Activated CD8-positive, alpha-beta memory T cell treated with anti-CD3 and anti-CD28 coated beads for 24 hours (primary cell): ENCODE measurements at regions not wholly inside any gene's neighbourhood (a gene's known extent, or its start where the extent isn't known, plus 50 kb on each side); places are given as distances from the start of the nearest gene placed in this dataset.
"Not testable (repeated sequence)": the region's sequence is repeated elsewhere in the genome, so short reads cannot be mapped to it uniquely, and the experiment has no call there.

Source experiments
- DNase-seq: peaks from one replicate; pipeline ENCODE4 v3.0.0-alpha.2; 2020

DNA sequence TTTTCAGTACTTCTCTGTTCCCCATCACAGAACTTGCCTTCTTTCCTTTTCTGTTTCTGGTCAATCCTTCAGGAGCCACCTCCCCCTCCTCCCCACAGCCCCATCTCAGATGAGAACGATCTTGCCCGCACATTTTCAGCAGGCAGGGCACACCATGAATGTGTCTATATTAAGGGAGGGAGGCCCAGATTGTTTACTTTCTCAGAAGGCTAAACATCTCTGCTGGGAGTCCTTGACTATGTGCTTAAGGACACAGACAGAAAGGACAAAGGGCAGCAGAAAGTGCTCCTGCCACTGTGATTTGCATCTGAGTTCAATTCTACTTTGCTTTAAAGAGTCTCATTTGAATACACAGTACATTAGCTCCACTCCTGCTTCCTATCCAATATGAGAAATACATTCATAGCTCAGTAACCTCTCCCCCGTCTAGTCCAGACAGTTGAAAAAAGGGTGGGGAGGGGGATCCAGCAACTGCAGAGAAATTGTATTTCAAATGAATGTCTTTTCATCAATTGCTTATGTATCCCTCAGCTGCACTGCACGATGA is 175.0 kb upstream of the PARD3B start:
- DNase-seq = no peak

DNA sequence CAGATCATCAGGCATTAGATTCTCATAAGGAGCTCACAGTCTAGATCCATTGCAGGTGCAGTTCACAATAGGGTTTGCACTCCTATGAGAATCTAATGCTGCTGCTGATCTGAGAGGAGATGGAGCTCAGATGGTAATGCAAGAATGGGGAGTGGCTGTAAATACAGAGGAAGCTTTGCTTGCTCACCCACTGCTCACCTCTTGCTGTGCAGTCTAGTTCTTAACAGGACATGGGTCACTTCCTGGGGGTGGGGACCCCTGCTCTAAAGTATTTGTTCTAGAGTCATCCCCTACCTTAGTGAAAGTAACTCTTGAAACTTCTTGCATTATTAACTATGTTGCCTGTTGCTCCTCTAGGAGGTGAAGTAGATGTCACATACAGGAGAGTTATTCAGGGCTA is 171.3 kb upstream of the PARD3B start:
- no peak for DNase-seq

DNA sequence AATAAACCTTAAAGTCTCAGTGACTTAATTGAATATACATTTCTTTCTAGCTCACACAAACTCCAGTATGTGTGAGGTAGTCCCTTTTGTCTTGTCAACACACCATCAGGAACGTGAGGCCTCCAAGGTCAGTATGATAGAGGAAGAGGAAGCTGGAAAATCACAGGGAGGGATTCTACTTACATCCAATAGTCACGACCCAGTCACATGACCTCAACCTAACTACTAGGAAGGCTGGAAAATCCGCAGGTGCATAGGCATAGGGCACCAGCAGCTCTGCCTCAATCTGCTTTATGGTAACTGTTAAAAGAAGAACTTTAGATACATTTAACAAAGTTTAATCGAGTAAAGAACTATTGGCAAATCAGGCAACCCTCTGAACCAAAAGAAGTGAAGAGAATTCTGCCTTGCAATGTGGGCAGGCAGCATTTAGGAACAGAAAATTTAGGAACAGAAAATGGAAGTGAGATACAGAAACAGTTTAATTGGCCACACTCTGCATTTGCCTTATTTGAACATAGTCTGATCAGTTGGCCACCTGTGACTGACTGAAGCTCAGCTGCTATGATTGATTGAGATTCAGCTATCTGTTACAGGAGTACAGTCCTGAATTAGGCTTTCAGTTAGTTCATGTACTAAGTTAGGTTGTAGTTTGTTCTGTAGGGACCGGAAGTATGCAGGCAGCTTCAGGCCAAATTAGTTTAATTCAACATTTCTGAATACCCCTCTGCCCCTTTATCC is 165.0 kb upstream of the PARD3B start:
- DNase-seq = no peak

DNA sequence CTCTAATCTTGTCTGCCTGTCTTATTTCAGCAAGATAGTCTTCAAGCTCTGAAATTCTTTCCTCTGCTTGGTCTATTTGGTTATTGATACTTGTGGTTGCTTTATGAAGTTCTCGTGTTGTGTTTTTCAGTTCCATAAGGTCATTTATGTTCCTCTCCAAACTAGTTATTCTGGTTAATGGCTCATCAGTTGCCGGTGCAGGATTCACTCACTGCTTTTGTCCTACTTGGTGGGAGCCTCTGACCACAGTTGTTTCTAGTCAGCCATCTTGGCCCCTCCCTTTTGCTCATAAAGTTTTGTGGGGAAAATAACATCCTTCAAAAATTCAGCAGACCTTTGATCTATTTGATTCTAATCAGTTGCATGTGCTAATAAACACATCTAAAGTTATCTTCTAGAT is 158.6 kb upstream of the PARD3B start:
- DNase-seq = no peak

DNA sequence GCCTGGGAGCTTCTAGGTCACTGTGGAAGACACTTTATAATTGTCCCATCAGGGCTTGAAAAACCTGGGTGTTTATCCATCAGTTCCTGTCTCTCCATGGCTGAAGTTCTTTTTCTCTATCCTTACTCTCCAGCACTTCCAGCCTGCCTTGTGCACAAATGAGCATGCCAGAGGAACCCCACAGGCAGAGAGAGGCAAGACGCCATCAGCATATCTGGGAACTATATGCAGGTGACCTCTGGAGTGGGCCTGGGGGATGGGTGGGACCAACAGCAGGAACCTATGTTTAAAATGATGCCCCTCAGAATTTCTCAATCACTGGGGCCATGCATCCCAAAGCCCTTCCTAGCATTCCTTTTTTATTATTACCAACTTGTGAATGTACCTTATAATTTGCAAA is 156.2 kb upstream of the PARD3B start:
- no peak for DNase-seq

DNA sequence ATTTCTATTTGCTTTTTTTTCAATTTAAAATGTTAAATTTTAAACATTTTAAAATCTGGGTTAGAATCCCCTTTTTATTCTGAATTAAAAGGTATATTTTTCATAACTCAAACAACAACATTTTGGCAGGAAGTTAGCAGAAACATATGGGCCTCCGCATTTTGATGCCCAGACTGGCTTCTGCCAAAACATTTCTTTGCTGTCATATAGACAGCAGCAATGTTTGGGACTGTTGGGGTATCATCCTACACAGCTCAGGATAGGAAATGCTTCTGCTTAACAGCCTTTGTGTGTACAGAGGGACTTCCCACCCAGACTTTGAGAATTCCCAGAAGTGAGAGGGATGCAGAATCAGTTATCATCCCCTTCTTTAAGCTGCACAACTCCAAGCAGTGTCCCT is 155.4 kb upstream of the PARD3B start:
- DNase-seq = no peak

DNA sequence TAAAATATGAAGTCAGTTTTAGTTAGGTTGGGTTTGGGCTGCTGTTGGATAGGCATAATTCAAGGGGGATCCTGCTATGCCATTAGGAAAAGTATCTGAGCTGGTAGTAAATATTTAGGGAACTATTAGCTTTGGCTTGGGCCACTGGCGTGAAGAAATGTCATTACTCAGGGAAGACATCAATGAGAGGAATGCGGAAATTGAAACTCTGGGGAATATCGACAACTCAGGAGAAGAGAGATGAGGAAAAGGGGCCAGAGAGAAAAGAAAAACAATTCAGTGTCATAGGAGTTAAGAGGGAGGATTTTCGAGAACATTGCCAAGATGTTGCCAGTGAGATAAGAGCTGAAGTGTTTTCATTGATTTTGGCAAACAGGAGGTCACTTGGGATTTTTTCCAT is 149.7 kb upstream of the PARD3B start:
- no peak for DNase-seq

DNA sequence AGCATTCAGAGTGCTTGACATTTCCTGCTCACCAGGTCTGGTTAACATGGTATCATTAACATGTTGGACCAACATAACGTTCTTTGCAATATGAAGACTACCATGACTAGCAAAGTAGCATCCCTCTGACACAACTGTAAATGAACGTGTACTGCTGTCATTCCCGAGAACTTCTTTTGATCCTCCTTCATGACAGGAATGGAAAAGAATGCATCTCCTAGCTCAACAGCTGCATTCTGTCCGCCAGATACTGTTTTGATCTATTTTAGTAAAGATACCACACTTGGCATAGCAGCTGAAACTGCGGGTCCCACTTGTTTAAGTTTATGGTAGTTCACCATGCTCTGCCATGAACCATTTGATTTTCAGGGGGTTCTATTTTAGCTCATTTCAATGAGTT is 144.2 kb upstream of the PARD3B start:
- DNase-seq = no peak

DNA sequence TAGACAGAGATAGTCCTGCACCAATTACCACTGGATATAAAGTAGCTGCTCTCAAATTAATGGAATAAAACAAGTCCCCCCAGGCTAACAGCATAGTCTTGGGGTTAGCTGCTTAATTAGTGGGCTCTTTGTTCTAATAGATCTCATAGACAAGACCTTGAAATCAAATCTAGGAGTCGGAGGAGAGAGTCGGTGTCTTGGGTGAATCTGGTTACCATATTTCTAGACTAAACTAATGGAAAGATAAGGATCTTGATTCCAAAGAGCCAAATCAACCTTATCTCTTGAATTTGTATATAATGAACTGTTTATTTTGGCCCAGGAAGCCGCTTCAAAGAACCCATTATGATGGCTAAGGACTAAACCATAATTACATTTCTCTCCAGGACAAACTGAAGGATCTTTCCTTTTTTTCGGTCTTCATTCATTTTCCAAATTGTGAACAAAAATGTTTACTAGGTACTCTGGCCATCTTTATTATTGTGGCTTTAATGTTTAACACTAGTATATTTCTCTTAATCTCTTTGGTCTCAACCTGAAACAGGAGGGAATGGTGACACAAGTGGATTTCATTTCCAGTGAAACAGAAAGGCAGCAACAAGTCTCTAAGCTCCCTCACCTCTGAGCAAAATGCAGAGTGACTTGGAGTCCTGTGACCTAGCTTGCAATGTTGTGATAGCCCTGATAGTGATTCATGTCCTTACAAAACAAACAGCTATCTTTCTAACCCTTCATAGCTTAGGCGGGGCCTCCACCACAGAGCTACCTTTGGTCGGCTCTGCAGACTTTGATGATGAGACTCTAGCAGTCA is 137.9 kb upstream of the PARD3B start:
- DNase-seq = no peak

DNA sequence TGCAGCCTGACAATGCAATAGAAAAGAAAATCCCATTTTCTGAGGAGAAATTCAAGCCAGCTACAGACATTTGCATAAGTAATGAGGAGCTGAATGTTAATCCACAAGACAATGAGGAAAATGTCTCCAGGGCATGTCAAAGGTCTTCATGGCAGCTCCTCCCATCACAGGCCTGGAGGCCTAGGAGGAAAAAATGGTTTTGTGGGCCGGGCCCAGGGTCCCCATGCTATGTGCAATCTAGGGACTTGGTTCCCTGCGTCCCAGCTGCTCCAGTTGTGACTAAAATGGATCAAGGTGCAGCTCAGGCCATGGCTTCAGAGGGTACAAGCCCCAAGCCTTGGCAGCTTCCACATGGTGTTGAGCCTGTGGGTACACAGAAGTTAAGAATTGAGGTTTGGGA is 132.5 kb upstream of the PARD3B start:
- DNase-seq = not testable (repeated sequence)

DNA sequence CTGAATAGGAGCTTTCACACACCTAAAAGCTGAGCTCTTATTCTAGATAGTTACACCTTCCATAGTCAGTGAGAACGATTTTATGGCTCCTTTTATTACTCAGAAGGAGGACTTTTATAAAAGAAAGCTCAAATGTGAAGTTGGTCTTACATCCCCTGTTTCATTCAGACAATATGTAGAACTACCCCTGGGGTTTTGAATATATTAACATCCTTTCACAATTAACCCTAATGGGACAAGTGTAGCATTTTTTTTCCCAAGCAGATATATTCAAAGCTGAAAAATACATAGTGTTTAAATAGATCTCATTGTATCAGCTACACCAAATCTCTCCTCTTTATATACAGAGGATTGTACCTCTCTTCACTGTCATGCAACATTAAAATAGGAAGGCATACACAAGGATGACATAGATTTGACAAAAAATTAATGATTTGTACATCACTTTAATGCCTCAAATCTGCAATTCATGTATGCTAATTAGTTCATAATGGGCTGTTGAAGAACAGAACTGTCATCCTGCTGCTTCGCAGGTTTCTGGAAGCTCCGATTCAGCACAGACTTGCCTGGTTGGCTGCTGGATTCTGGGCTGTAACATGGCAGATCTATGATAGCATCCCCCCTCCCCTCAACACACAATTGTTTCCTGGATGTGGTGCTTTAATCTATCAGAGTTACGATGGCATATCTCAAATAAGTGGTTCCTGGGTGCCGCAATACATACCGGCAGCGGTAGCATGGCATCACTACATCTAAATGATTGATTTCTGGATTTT is 129.7 kb upstream of the PARD3B start:
- DNase-seq = no peak

DNA sequence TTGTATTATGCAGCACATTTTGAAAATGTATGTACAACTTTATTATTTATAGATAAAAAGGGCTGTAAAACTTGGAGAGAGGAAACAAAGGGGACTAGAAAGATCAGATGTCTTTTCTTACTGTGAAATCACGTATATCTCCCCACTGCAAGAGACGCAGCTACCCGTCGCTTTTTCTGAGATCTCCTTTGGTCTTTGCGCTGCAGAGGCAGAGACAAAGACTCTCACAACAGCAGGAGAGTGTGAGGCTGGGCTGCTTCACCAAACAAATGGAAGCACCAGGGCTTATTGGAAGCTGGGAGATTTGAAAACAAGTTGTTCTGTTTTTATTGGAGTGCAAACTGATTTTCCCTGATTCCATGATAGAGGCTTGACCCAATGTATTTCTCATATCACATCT is 129.0 kb upstream of the PARD3B start:
- DNase-seq = no peak

DNA sequence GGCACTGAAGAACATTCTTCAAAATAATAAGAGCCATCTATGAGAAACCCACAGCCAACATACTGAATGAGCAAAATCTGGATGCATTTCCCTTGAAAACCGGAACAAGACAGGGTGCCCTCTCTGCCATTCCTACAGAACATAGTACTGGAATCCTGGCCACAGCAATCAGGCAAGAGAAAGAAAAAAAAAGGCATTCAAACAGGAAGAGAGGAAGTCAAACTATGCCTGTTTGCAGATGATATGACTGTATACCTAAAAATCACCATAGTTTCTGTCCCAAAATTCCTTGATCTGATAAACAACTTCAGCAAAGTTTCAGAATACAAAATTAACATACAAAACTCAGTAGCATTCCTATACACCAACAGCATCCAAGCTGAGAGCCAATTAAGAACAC is 119.5 kb upstream of the PARD3B start:
- no peak for DNase-seq

DNA sequence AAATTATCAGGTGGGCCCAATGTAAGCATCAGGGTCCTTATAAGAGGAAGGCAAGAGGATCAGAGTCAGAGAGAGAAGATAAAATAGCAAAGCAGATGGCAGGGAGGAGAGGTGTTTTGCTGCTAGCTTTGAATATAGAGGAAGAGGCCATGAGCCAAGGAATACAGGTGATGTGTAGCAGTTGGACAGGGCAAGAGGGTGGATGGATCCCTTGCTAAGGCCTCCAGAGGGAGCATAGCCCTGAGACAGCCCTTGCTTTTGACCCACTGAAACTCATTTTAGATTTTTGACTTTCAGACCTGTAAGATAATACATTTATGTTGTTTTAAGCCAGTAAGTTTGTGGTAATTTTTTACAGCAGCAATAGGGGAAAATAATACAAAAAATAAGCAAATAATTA is 116.6 kb upstream of the PARD3B start:
- DNase-seq = no peak

DNA sequence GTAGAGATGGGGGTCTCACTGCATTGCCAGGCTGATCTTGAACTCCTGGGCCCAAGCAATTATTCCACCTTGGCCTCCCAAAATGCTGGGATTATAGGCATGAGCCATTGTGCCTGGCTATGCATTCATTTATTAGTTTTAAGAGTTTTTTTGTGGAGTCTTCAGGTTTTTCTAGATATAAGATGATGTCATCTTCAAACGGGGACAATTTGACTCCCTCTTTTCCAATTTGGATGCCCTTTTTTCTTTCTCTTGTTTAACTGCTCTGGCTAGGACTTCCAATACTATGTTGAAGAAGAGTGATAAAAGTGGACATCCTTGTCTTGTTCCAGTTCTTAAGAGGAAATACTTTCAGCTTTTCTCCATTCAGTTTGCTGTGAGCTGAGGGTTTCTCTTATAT is 113.7 kb upstream of the PARD3B start:
- DNase-seq = no peak

DNA sequence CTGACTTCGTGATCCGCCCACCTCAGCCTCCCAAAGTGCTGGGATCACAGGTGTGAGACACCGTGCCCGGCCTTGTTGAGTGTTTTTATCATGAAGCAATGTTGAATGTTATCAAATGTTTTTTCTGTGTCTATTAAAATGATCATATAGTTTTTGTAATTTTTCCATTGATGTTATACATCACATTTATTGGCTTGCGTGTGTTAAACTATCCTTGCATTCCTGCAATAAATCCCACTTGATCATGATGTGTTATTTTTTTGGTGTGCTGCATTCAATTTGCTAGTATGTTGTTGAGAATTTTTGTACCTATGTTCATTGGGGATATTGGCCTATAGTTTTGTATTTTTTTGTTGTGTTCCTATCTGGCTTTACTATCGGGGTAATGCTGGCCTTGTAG is 113.1 kb upstream of the PARD3B start:
- no peak for DNase-seq

DNA sequence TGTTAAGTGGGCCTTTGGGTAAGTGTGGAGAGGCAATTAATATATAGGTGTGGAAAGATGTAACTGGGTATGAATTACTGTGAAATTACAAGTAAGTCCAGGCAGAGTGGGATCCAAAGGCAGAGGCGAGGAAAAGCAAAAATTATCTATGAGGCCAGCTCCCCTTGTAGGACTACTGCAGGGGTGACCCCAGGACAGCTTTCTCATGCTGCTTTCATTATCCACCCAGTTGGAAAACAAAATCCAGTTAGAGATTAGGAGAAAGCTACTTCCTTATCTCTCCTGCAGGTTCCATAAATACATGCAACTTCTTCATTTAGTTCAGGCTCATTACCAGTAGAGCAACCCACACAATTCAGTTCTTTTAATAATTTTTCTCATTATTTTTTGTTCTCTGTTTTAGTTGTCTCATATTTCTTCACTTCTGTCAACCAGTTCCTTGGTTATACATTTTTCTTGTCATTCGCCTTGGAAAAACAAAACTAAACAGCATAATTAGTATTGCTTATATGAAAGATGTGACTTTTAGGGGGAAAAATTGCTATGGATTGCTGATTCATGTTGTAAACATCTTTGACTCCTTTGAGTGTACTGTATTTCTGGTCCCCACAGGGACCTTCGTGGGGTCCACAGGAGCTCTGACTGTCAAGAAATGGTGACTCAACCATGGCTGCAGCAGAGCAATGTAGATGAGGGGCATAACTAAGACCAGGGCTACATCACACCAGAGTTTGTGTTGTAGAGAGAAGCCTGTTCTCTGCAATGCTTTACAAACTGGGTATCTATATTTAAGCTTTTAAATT is 110.4 kb upstream of the PARD3B start:
- DNase-seq = no peak

DNA sequence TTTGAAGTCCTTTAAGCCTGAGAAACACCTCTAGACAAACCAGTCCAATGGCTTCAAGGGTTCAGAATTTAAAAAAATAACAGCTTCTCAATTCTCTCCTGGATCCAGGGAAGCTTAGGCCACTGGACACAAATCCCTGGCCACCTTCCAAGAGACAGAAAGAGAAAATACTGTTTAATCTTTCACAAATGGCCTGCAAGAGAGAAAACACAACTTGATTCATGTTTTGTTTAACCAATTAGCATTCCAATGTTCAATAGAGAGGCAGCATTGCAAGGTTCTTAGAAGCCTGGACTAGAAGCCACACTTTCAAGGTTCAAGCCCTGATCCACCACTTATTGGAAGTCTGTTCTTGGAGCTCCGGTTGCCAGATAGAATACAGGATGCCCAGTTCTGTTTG is 109.0 kb upstream of the PARD3B start:
- no peak for DNase-seq

DNA sequence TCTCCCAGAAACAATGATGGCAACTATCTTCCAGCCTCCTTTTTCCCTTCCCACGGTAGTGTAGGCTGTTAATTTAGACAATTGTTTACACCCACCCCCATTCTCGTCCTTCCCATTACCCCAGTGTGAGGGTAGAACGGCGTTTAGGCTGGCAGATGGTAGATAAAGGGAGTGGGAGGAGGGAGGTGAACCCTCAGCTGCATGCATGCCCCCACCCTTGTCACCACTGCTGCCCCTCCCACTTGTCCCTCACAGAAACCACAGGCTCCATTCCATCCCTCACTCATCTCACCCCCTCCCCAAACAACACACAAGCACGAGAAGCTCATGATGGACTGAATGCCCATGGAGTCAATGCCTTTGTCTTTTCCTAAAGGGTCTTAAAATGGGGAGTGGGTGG is 107.9 kb upstream of the PARD3B start:
- DNase-seq = no peak

DNA sequence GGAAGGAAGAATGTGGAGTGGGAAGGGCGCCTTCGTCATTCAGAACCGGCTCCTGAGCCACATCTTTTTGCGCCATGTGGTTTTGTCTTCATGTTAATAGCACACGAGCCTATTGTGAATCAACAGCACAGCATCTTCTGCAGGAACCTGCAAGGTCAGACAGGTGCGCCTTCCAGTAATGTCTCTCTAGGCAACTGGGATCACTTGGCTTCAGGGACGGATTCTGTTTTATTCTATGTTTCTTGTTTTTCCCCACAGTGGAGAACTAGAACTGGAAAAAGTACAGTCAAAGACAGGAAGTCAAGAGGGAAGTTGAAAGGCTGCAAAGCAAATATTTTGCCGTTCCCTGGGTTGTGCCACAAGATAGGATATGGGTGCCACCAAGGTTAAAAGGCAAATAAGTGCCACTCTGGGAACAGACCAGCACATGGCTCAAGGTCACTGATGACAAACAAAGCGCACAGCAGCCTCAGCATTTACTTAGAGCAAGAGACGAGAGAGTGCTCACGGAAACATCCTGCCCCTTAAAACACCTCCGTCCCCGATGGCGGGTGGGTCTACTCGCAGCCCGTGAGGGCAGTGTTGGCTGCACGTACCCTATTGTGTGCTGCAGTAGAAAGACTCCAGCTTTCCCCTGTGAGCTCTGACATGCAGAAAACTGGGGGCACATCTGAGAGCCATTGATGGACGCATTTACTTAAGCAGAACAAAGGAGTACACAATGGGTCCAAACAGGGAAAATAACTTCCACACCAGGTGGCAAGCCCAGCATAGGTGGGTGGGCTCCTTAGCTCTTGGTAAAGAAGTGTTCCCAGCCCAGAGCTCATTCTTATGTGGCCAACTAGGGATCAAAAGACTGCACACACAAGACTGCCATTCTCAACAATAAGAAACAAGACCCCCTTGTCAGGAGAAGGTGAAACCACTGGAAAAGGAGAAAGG is 107.2 kb upstream of the PARD3B start:
- DNase-seq = no peak

DNA sequence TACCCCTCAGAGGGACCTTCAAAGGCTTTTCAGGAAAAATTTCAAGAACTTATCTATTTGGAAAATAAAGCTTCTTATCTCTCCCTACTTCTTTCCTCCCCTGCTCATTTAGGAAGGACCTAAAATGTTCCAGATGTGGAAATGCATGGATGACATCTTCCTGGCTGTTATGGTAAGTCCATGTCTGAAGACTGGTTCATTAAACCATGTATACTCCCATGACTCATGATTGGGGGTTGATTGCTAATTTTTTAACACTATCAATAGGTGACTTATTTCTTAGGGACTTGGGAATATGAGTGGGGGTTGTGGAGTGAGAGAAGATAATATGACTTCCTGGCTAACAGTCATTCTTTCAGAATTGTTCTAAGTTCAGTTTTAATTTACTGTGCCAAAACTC is 104.0 kb upstream of the PARD3B start:
- no peak for DNase-seq

DNA sequence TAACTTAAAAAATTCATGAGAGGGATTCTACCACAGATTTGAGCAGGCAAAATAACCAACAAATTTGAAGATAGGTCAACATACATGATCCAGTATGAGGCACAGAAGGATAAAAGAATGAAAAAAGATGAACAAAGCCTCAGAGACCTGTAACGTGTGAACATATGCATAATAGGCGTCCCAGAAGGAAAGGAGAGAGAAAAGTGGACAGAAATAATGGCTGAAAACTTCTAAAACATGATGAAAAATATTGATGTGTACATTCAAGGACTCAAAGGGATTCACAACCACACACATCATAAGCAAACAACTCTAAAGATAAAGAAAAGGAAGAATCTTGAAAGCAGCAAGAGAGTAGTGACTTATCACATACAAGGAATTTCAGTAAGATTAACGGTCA is 100.1 kb upstream of the PARD3B start:
- DNase-seq = no peak
